Mucosa of descending colon (tissue), 3 donors: ENCODE measurements at regions not wholly inside any gene's neighbourhood (a gene's known extent, or its start where the extent isn't known, plus 50 kb on each side); places are given as distances from the start of the nearest gene placed in this dataset.

Experiments used
- ATAC-seq: fragments of 200-7000 bp; cut with Tn5 transposase; one replicate; pipeline ENCODE4 v1.9.1; 2020; ENCODE audit warnings: mild to moderate bottlenecking, moderate library complexity
- DNase-seq, 3 donors: peaks; one replicate each; pipeline ENCODE4 v3.0.0-alpha.2; 2020
- H3K36me3 ChIP-seq: fragments of 200-600 bp; one replicate; pipeline ENCODE4 v1.8.0; 2021; ENCODE audit warnings: low read depth, mild to moderate bottlenecking
- H3K4me1 ChIP-seq: fragments of 200-600 bp; one replicate; pipeline ENCODE4 v1.8.0; 2021; ENCODE audit warnings: low read depth, mild to moderate bottlenecking
- H3K4me3 ChIP-seq: fragments of 200-600 bp; one replicate; pipeline ENCODE4 v1.8.0; 2021; ENCODE audit warnings: mild to moderate bottlenecking
- H3K9me3 ChIP-seq: fragments of 200-600 bp; one replicate; pipeline ENCODE4 v1.8.0; 2021; ENCODE audit warnings: mild to moderate bottlenecking
- CTCF ChIP-seq: fragments of 200-600 bp; IDR thresholded peaks from one replicate; pipeline ENCODE4 v1.8.0; 2022; ENCODE audit warnings: antibody characterized with exemption, mild to moderate bottlenecking
- intact Hi-C, 2 donors: fragments of 100-400 bp; cut with DNase I in 1 of 2; cut with micrococcal nuclease in 1 of 2; formaldehyde crosslinking; loops; one replicate each; pipeline versions ENCODE4 v1.11.0 to v1.11.1; 2022; cut with DNase I, micrococcal nuclease
- donor health status: DM: no; HTN: no; CAD: no; lungs with moderate emphysema.
- donor health status: DM: no; HTN: no; CAD: no.
- donor health status: DM: no; HTN: yes; CAD: no.

- no peaks in the 10 kb centered on the region for H3K4me1 ChIP-seq
- no peak for DNase-seq
- no peak overlapping the region for H3K4me3 ChIP-seq
- no peak for ATAC-seq
- no peaks in the 10 kb centered on the region for H3K36me3 ChIP-seq
- intact Hi-C loops = no loop called here
- H3K9me3 ChIP-seq = no peaks in the 10 kb centered on the region
- no peak for TF ChIP-seq CTCF
Measured at GRCh38 chr4:25981749-25982148, 67.7 kb downstream of the SMIM20 start.

- Histone ChIP-seq H3K36me3 (no peaks in the 10 kb centered on the region), H3K9me3 (no peaks in the 10 kb centered on the region), H3K4me3 (no peak overlapping the region), H3K4me1 (no peaks in the 10 kb centered on the region)
- intact Hi-C loops = no loop called here
- ATAC-seq = no peak
- TF ChIP-seq CTCF = no peak
- no peak for DNase-seq
Measured at GRCh38 chr4:25982962-25983361, 68.9 kb downstream of the SMIM20 start.

GRCh38 chr4:25984266-25984665 is 70.2 kb downstream of the SMIM20 start:
- DNase-seq = no peak
- no peaks in the 10 kb centered on the region for H3K36me3 ChIP-seq
- no peak for ATAC-seq
- H3K9me3 ChIP-seq = no peaks in the 10 kb centered on the region
- intact Hi-C loops = no loop called here
- peaks cover 5% of the 10 kb centered on the region for H3K4me1 ChIP-seq
- no peak overlapping the region for H3K4me3 ChIP-seq
- no peak for TF ChIP-seq CTCF

GRCh38 chr4:25984796-25985195 is 70.8 kb downstream of the SMIM20 start:
- TF ChIP-seq CTCF = no peak
- Histone ChIP-seq H3K36me3 (no peaks in the 10 kb centered on the region), H3K4me3 (no peak overlapping the region), H3K9me3 (no peaks in the 10 kb centered on the region), H3K4me1 (peaks cover 5% of the 10 kb centered on the region)
- no peak for DNase-seq
- intact Hi-C loops = no loop called here
- ATAC-seq = no peak

- H3K36me3 ChIP-seq = no peaks in the 10 kb centered on the region
- H3K9me3 ChIP-seq = no peaks in the 10 kb centered on the region
- peaks cover 5% of the 10 kb centered on the region for H3K4me1 ChIP-seq
- no peak for DNase-seq
- H3K4me3 ChIP-seq = no peak overlapping the region
- no peak for ATAC-seq
- intact Hi-C loops = no loop called here
- TF ChIP-seq CTCF = no peak
Measured at GRCh38 chr4:25986807-25987206, 72.8 kb downstream of the SMIM20 start.

- Histone ChIP-seq H3K4me3 (no peak overlapping the region), H3K36me3 (no peaks in the 10 kb centered on the region), H3K4me1 (peaks cover 5% of the 10 kb centered on the region), H3K9me3 (no peaks in the 10 kb centered on the region)
- ATAC-seq (no peak), DNase-seq (no peak)
- intact Hi-C loops = no loop called here
- no peak for TF ChIP-seq CTCF
Measured at GRCh38 chr4:25991340-25991739, 77.3 kb downstream of the SMIM20 start.
